ENCODE measurements at regions not wholly inside any gene's neighbourhood (a gene's known extent, or its start where the extent isn't known, plus 50 kb on each side); places are given as distances from the start of the nearest gene placed in this dataset.

DNA sequence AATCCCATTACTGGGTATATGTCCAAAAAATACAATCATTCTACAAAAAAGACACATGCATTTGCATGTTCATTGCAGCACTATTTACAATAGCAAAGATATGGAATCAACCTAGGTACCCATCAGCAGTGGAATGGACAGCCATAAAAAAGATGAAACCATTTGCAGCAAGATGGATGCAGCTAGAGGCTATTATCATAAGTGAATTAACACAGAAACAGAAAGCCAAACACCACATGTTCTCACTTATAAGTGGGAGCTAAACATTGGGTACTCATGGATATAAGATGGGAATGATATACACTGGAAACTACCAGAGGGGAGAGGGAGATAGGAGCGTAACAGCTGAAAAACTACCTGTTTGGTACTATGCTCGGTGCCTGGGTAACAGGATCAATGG is 154.0 kb downstream of the TMEM26 start:
- no peak overlapping the region for H3K27ac ChIP-seq (ENCODE audit: insufficient read depth, low read length)

DNA sequence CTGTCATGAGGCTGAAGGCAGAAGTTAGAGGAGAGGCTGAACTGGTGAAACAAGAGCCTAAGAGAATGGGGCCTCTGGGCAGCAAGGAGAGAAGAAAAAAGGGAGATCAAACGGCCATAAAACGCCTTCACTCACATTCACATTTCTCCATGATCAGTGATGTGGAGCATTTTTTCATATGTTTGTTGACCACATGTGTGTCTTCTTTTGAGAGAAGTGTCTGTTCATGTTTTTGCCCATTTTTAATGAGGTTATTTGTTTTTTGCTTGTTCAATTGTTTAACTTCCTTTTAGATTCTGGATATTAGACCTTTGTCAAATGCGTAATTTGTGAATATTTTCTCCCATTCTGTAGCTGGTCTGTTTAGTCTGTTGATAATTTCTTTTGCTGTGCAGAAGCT is 155.0 kb downstream of the TMEM26 start:
- Histone ChIP-seq H3K79me2 (ENCODE audit: control insufficient read depth, insufficient read depth, low read length) (no peaks in the 10 kb centered on the region), H3K4me1 (ENCODE audit: control insufficient read depth, extremely low read depth, insufficient read depth, low read length) (no peaks in the 10 kb centered on the region), H3K9me3 (ENCODE audit: control insufficient read depth, insufficient read depth, low read depth, low read length) (no peaks in the 10 kb centered on the region), H3K9ac (ENCODE audit: insufficient read depth, low read length) (no peak overlapping the region), H3K27ac (ENCODE audit: insufficient read depth, low read length) (no peak overlapping the region), H3K27me3 (ENCODE audit: control insufficient read depth, insufficient read depth, low read length) (no peaks in the 10 kb centered on the region), H4K20me1 (ENCODE audit: control insufficient read depth, extremely low read depth, insufficient read depth, low read length) (no peaks in the 10 kb centered on the region), H3K36me3 (ENCODE audit: control insufficient read depth, insufficient read depth, low read length) (no peaks in the 10 kb centered on the region), H3K4me3 (replicated peaks in 1 of 4; ENCODE audit: control extremely low read depth in 1 of 4, insufficient read depth in 1 of 4, low read depth in 3 of 4, low read length in 4 of 4) (no peak overlapping the region), H2AFZ (ENCODE audit: low read length) (no peak overlapping the region), H3K4me2 (ENCODE audit: extremely low read depth, insufficient read depth, low read length) (no peak overlapping the region)
- TF ChIP-seq EZH2 (IDR thresholded peaks at IDR 0.05; ENCODE audit: low read length, missing control alignments) = no peak
- TF ChIP-seq, protein P1, sequence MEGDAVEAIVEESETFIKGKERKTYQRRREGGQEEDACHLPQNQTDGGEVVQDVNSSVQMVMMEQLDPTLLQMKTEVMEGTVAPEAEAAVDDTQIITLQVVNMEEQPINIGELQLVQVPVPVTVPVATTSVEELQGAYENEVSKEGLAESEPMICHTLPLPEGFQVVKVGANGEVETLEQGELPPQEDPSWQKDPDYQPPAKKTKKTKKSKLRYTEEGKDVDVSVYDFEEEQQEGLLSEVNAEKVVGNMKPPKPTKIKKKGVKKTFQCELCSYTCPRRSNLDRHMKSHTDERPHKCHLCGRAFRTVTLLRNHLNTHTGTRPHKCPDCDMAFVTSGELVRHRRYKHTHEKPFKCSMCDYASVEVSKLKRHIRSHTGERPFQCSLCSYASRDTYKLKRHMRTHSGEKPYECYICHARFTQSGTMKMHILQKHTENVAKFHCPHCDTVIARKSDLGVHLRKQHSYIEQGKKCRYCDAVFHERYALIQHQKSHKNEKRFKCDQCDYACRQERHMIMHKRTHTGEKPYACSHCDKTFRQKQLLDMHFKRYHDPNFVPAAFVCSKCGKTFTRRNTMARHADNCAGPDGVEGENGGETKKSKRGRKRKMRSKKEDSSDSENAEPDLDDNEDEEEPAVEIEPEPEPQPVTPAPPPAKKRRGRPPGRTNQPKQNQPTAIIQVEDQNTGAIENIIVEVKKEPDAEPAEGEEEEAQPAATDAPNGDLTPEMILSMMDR (conservative IDR thresholded peaks at IDR 0.05 in 1 of 2, IDR thresholded peaks at IDR 0.05 in 1 of 2; ENCODE audit: low read depth in 1 of 2, low read length in 2 of 2) = no peak
- DNase-seq (ENCODE audit: low read depth in 2 of 2) = no peak

More for the DNA sequence above, 154.0 kb downstream of the TMEM26 start:
- H3K4me1 ChIP-seq (ENCODE audit: control insufficient read depth, extremely low read depth, insufficient read depth, low read length) = peaks cover 2% of the 10 kb centered on the region
- no peaks in the 10 kb centered on the region for H3K36me3 ChIP-seq (ENCODE audit: control insufficient read depth, insufficient read depth, low read length)
- H3K9me3 ChIP-seq (ENCODE audit: control insufficient read depth, insufficient read depth, low read depth, low read length) = no peaks in the 10 kb centered on the region
- H3K27me3 ChIP-seq (ENCODE audit: control insufficient read depth, insufficient read depth, low read length) = no peaks in the 10 kb centered on the region
- H2AFZ ChIP-seq (ENCODE audit: low read length) = no peak overlapping the region
- no peak for DNase-seq (ENCODE audit: low read depth in 2 of 2)
- TF ChIP-seq EZH2 (IDR thresholded peaks at IDR 0.05; ENCODE audit: low read length, missing control alignments) = no peak
- no peak overlapping the region for H3K9ac ChIP-seq (ENCODE audit: insufficient read depth, low read length)
- no peaks in the 10 kb centered on the region for H3K79me2 ChIP-seq (ENCODE audit: control insufficient read depth, insufficient read depth, low read length)
- no peak overlapping the region for H3K4me3 ChIP-seq (replicated peaks in 1 of 4; ENCODE audit: control extremely low read depth in 1 of 4, insufficient read depth in 1 of 4, low read depth in 3 of 4, low read length in 4 of 4)
- no peaks in the 10 kb centered on the region for H4K20me1 ChIP-seq (ENCODE audit: control insufficient read depth, extremely low read depth, insufficient read depth, low read length)
- H3K4me2 ChIP-seq (ENCODE audit: extremely low read depth, insufficient read depth, low read length) = no peak overlapping the region

DNA sequence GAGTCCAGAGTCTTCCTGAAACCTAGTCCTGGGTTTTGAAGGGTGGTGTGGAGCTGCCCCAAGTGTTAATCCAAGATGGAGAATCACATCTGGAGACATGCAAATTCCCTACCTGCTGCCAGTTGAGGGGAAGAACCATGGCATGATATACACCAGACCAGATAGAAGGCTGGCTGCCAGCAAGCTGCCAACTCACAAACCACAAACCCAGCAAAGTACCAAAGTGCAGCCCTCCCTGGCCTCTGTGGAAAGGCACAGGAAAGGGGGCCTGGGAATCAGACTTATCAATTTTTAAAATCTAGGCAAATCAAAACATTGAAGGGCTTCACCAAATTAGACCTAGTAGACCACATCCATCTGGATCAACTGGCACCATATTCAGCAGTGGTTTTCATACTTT is 157.0 kb downstream of the TMEM26 start:
- Histone ChIP-seq H3K4me1 (ENCODE audit: control insufficient read depth, extremely low read depth, insufficient read depth, low read length) (no peaks in the 10 kb centered on the region), H3K27ac (ENCODE audit: insufficient read depth, low read length) (no peak overlapping the region), H2AFZ (ENCODE audit: low read length) (no peak overlapping the region), H4K20me1 (ENCODE audit: control insufficient read depth, extremely low read depth, insufficient read depth, low read length) (no peaks in the 10 kb centered on the region), H3K79me2 (ENCODE audit: control insufficient read depth, insufficient read depth, low read length) (no peaks in the 10 kb centered on the region), H3K36me3 (ENCODE audit: control insufficient read depth, insufficient read depth, low read length) (no peaks in the 10 kb centered on the region), H3K27me3 (ENCODE audit: control insufficient read depth, insufficient read depth, low read length) (no peaks in the 10 kb centered on the region), H3K4me2 (ENCODE audit: extremely low read depth, insufficient read depth, low read length) (no peak overlapping the region), H3K9ac (ENCODE audit: insufficient read depth, low read length) (no peak overlapping the region), H3K4me3 (replicated peaks in 1 of 4; ENCODE audit: control extremely low read depth in 1 of 4, insufficient read depth in 1 of 4, low read depth in 3 of 4, low read length in 4 of 4) (no peak overlapping the region), H3K9me3 (ENCODE audit: control insufficient read depth, insufficient read depth, low read depth, low read length) (no peaks in the 10 kb centered on the region)
- TF ChIP-seq, protein P1 (conservative IDR thresholded peaks at IDR 0.05 in 1 of 2, IDR thresholded peaks at IDR 0.05 in 1 of 2; ENCODE audit: low read depth in 1 of 2, low read length in 2 of 2) = no peak
- no peak for TF ChIP-seq EZH2 (IDR thresholded peaks at IDR 0.05; ENCODE audit: low read length, missing control alignments)
- DNase-seq (ENCODE audit: low read depth in 2 of 2) = no peak

All from fibroblast of lung (primary cell).